HG02981 (cell line): ENCODE measurements at regions not wholly inside any gene's neighbourhood (a gene's known extent, or its start where the extent isn't known, plus 50 kb on each side); places are given as distances from the start of the nearest gene placed in this dataset.
"Not testable (repeated sequence)": the region's sequence is repeated elsewhere in the genome, so short reads cannot be mapped to it uniquely, and the experiment has no call there.

ENCODE experiments used
- ATAC-seq: cut with Tn5 transposase; IDR thresholded peaks from one replicate; pipeline ENCODE4 v1.9.1; 2021; ENCODE audit warnings: mild to moderate bottlenecking, moderate library complexity; ENCODE audit not compliant: unreplicated experiment

GRCh38 chr14:105894125-105894977 is 368.0 kb downstream of the TMEM121 start:
- no peak for ATAC-seq

GRCh38 chr14:105894978-105895881 is 368.8 kb downstream of the TMEM121 start:
- ATAC-seq: no peak

- ATAC-seq: not testable (repeated sequence)
Observed at GRCh38 chr14:105896206-105896605, 369.8 kb downstream of the TMEM121 start.

- not testable (repeated sequence) for ATAC-seq
Observed at GRCh38 chr14:105896961-105897724, 370.8 kb downstream of the TMEM121 start.

- ATAC-seq: no peak
Observed at GRCh38 chr14:105897725-105898113, 371.3 kb downstream of the TMEM121 start.

GRCh38 chr14:105898482-105899010 is 372.2 kb downstream of the TMEM121 start:
- ATAC-seq: no peak

GRCh38 chr14:105899071-105899641 is 372.8 kb downstream of the TMEM121 start:
- ATAC-seq: no peak

- no peak for ATAC-seq
Observed at GRCh38 chr14:105899657-105900397, 373.4 kb downstream of the TMEM121 start.

- ATAC-seq: no peak
Observed at GRCh38 chr14:105900398-105901160, 374.2 kb downstream of the TMEM121 start.

GRCh38 chr14:105901226-105901625 is 374.8 kb downstream of the TMEM121 start:
- no peak for ATAC-seq

- ATAC-seq: no peak
Observed at GRCh38 chr14:105902131-105902898, 375.9 kb downstream of the TMEM121 start.

- ATAC-seq: not testable (repeated sequence)
Observed at GRCh38 chr14:105902899-105903165, 376.4 kb downstream of the TMEM121 start.

- no peak for ATAC-seq
Observed at GRCh38 chr14:105903971-105904370, 377.6 kb downstream of the TMEM121 start.

GRCh38 chr14:105904379-105904778 is 378.0 kb downstream of the TMEM121 start:
- ATAC-seq: no peak

GRCh38 chr14:105905456-105905855 is 379.1 kb downstream of the TMEM121 start:
- no peak for ATAC-seq

GRCh38 chr14:105907276-105907675 is 380.9 kb downstream of the TMEM121 start:
- ATAC-seq: no peak

GRCh38 chr14:105908006-105908405 is 381.6 kb downstream of the TMEM121 start:
- no peak for ATAC-seq

GRCh38 chr14:105908481-105908911 is 382.1 kb downstream of the TMEM121 start:
- ATAC-seq: no peak
